ENCODE measurements at regions not wholly inside any gene's neighbourhood (a gene's known extent, or its start where the extent isn't known, plus 50 kb on each side); places are given as distances from the start of the nearest gene placed in this dataset.

DNA sequence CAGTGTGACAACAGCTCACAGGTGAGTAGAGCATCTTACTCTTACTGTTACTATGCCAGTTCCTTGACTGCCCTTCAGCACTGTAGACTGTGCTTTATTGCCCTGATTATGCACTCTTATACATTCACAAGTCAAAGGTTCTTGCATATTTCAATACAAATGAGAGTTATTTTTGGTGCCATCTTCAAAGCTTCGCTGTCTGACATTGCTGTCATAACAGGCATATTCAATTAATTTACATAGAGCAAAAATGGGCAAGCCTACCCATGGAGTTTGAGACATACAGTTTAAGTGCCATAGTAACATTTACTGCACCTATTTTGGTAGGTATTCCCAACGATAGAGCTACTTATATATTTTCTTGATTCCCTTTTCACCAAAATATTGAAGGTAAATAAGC, 107.5 kb upstream of the CNTN1 start:
- WGBS (ENCODE audit: insufficient coverage) = 100% methylated on average over 1 of the region's 2 CpGs
- no peak for DNase-seq
- H3K27me3 Mint-ChIP-seq (ENCODE audit: low read depth in 3 of 3) = peaks cover 0 to 2% (median 0%) of the 10 kb centered on the region in 3 donors
- Histone ChIP-seq H3K4me2 (replicated peaks; ENCODE audit: extremely low read depth, low read length, poor library complexity, severe bottlenecking) (no peak overlapping the region), H3K9ac (ENCODE audit: insufficient read depth, low read length, poor library complexity, severe bottlenecking) (no peak overlapping the region), H3K4me1 (ENCODE audit: control insufficient read depth in 1 of 2, insufficient read depth in 2 of 2, low read length in 2 of 2) (no peaks in the 10 kb centered on the region), H3K36me3 (replicated peaks in 1 of 2; ENCODE audit: control insufficient read depth in 1 of 2, insufficient read depth in 2 of 2, low read length in 2 of 2) (no peaks in the 10 kb centered on the region), H3K27me3 (ENCODE audit: control insufficient read depth in 2 of 2, insufficient read depth in 2 of 2, low read length in 2 of 2) (no peaks in the 10 kb centered on the region), H3K27ac (ENCODE audit: low read depth in 1 of 2, low read length in 2 of 2) (no peak overlapping the region), H4K20me1 (ENCODE audit: insufficient read depth, low read length) (no peaks in the 10 kb centered on the region), H3K79me2 (ENCODE audit: insufficient read depth, low read length) (no peaks in the 10 kb centered on the region), H2AFZ (ENCODE audit: insufficient read depth, low read depth, low read length, poor library complexity, severe bottlenecking) (no peak overlapping the region), H3K4me3 (replicated peaks in 1 of 3; ENCODE audit: low read depth in 2 of 3, low read length in 3 of 3) (no peak overlapping the region), H3K9me3 (replicated peaks in 1 of 2; ENCODE audit: control insufficient read depth in 1 of 2, insufficient read depth in 1 of 2, low read length in 2 of 2) (peaks cover 19 to 26% of the 10 kb centered on the region in 2 donors)
- H3K4me3 Mint-ChIP-seq = no peak overlapping the region
- H3K9me3 Mint-ChIP-seq = peaks cover 16 to 34% (median 17%) of the 10 kb centered on the region in 7 donors
- TF ChIP-seq CTCF (IDR thresholded peaks at IDR 0.05) = no peak
- intact Hi-C loops (cut with micrococcal nuclease) = no loop called here
- no peak overlapping the region for H3K27ac Mint-ChIP-seq
- no peaks in the 10 kb centered on the region for H3K36me3 Mint-ChIP-seq
- no peaks in the 10 kb centered on the region for H3K4me1 Mint-ChIP-seq

- Mint-ChIP-seq H3K4me1 (no peaks in the 10 kb centered on the region), H3K9me3 (peaks cover 10 to 16% (median 11%) of the 10 kb centered on the region in 7 donors)
- intact Hi-C loops (cut with micrococcal nuclease) = no loop called here
These were observed 105.4 kb upstream of the CNTN1 start for GRCh38 chr12:40586823-40587222.

More at GRCh38 chr12:40586823-40587222, 105.4 kb upstream of the CNTN1 start:
- Histone ChIP-seq H3K27ac (ENCODE audit: low read depth in 1 of 2, low read length in 2 of 2) (no peak overlapping the region), H3K9ac (ENCODE audit: insufficient read depth, low read length, poor library complexity, severe bottlenecking) (no peak overlapping the region), H3K36me3 (replicated peaks in 1 of 2; ENCODE audit: control insufficient read depth in 1 of 2, insufficient read depth in 2 of 2, low read length in 2 of 2) (no peaks in the 10 kb centered on the region), H3K9me3 (replicated peaks in 1 of 2; ENCODE audit: control insufficient read depth in 1 of 2, insufficient read depth in 1 of 2, low read length in 2 of 2) (peaks cover 9 to 10% of the 10 kb centered on the region in 2 donors), H3K4me2 (replicated peaks; ENCODE audit: extremely low read depth, low read length, poor library complexity, severe bottlenecking) (no peak overlapping the region), H3K79me2 (ENCODE audit: insufficient read depth, low read length) (no peaks in the 10 kb centered on the region), H3K27me3 (ENCODE audit: control insufficient read depth in 2 of 2, insufficient read depth in 2 of 2, low read length in 2 of 2) (no peaks in the 10 kb centered on the region), H4K20me1 (ENCODE audit: insufficient read depth, low read length) (no peaks in the 10 kb centered on the region), H3K4me1 (ENCODE audit: control insufficient read depth in 1 of 2, insufficient read depth in 2 of 2, low read length in 2 of 2) (no peaks in the 10 kb centered on the region), H2AFZ (ENCODE audit: insufficient read depth, low read depth, low read length, poor library complexity, severe bottlenecking) (no peak overlapping the region), H3K4me3 (replicated peaks in 1 of 3; ENCODE audit: low read depth in 2 of 3, low read length in 3 of 3) (no peak overlapping the region)
- TF ChIP-seq CTCF (IDR thresholded peaks at IDR 0.05) = no peak
- Mint-ChIP-seq H3K27me3 (ENCODE audit: low read depth in 3 of 3) (no peaks in the 10 kb centered on the region), H3K27ac (no peak overlapping the region), H3K36me3 (no peaks in the 10 kb centered on the region), H3K4me3 (no peak overlapping the region)
- no peak for DNase-seq

All from CD14-positive monocyte (primary cell).